K562 (cell line): ENCODE measurements at regions not wholly inside any gene's neighbourhood (a gene's known extent, or its start where the extent isn't known, plus 50 kb on each side); places are given as distances from the start of the nearest gene placed in this dataset.

ENCODE experiments used
- MAX ChIP-seq: sonication (generic); formaldehyde crosslinking; IDR thresholded peaks from 2 replicates; pipeline ENCODE4 v1.9.0; 2022; ENCODE audit warnings: mild to moderate bottlenecking, missing genetic modification reagents
- POLR2A ChIP-seq: fragments of 450-650 bp; conservative IDR thresholded peaks from 2 replicates; pipeline ENCODE4 v1.6.1; 2016
- POLR2AphosphoS2 ChIP-seq: IDR thresholded peaks from 2 replicates; pipeline ENCODE4 v1.6.1; 2012; ENCODE audit warnings: low read length, improper control_type of control experiment
- SPI1 ChIP-seq: IDR thresholded peaks from 2 replicates; pipeline ENCODE4 v1.6.1; 2011; ENCODE audit warnings: low read depth, low read length, control low read depth, borderline replicate concordance
- ZKSCAN3 ChIP-seq: fragments of 250-450 bp; sonication (Bioruptor Pico); IDR thresholded peaks from 2 replicates; pipeline ENCODE4 v1.4.0; 2020
- TF ChIP-seq, protein P1 (sequence below), 3 experiments: fragments of 200-800 bp in 1 of 3; fragments of 250-450 bp in 1 of 3; fragments of 450-650 bp in 1 of 3; sonication (Bioruptor Pico) in 1 of 3; sonication (Bioruptor generic) in 1 of 3; formaldehyde crosslinking in 1 of 3; IDR thresholded peaks; 2 replicates each; pipeline versions ENCODE4 v1.6.1 to v1.8.0; 2016 to 2022; ENCODE audit warnings: mild to moderate bottlenecking in 2 of 3, missing genetic modification characterization in 2 of 3, missing compliant biosample characterization in 1 of 3, moderate library complexity in 1 of 3
- TF ChIP-seq, protein P2 (sequence below), 3 experiments: IDR thresholded peaks in 2 of 3; conservative IDR thresholded peaks in 1 of 3; 2 replicates each; pipeline ENCODE4 v1.5.1; 2011 to 2012; ENCODE audit warnings: low read length in 3 of 3, mild to moderate bottlenecking in 3 of 3, control low read depth in 2 of 3, improper control_type of control experiment in 1 of 3, inconsistent platforms in 1 of 3, low read depth in 1 of 3, mixed read lengths in 1 of 3, moderate library complexity in 1 of 3; ENCODE audit not compliant: insufficient read depth in 2 of 3

DNA sequence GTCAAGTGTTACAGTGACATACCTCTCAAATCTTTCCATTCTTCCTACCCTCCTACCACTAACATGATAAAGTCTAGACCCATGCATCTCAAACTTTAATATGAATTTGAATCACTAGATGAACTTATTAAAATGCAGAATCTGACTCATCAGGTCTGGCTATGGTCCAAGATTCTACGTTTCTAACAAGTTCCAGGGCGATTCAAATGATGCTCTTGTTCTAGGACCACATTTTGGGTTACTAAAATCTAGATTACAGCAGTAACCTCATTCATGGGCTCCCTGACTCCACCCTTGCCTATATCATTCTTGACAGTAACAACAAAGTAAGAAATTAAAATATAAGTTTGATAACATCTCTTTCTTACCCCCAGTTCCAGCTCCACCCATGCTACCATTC, 124.8 kb upstream of the LSM8 start:
- TF ChIP-seq SPI1, result no peak
- TF ChIP-seq POLR2A, result no peak
- TF ChIP-seq ZKSCAN3 (CRISPR knock-in tag), result no peak
- no peak for TF ChIP-seq MAX (CRISPR knock-in tag)
- TF ChIP-seq POLR2AphosphoS2, result no peak
- TF ChIP-seq, protein P1, sequence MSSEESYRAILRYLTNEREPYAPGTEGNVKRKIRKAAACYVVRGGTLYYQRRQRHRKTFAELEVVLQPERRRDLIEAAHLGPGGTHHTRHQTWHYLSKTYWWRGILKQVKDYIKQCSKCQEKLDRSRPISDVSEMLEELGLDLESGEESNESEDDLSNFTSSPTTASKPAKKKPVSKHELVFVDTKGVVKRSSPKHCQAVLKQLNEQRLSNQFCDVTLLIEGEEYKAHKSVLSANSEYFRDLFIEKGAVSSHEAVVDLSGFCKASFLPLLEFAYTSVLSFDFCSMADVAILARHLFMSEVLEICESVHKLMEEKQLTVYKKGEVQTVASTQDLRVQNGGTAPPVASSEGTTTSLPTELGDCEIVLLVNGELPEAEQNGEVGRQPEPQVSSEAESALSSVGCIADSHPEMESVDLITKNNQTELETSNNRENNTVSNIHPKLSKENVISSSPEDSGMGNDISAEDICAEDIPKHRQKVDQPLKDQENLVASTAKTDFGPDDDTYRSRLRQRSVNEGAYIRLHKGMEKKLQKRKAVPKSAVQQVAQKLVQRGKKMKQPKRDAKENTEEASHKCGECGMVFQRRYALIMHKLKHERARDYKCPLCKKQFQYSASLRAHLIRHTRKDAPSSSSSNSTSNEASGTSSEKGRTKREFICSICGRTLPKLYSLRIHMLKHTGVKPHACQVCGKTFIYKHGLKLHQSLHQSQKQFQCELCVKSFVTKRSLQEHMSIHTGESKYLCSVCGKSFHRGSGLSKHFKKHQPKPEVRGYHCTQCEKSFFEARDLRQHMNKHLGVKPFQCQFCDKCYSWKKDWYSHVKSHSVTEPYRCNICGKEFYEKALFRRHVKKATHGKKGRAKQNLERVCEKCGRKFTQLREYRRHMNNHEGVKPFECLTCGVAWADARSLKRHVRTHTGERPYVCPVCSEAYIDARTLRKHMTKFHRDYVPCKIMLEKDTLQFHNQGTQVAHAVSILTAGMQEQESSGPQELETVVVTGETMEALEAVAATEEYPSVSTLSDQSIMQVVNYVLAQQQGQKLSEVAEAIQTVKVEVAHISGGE (CRISPR knock-in tag; IDR thresholded peaks at IDR 0.05), result no peak
- TF ChIP-seq, protein P2, sequence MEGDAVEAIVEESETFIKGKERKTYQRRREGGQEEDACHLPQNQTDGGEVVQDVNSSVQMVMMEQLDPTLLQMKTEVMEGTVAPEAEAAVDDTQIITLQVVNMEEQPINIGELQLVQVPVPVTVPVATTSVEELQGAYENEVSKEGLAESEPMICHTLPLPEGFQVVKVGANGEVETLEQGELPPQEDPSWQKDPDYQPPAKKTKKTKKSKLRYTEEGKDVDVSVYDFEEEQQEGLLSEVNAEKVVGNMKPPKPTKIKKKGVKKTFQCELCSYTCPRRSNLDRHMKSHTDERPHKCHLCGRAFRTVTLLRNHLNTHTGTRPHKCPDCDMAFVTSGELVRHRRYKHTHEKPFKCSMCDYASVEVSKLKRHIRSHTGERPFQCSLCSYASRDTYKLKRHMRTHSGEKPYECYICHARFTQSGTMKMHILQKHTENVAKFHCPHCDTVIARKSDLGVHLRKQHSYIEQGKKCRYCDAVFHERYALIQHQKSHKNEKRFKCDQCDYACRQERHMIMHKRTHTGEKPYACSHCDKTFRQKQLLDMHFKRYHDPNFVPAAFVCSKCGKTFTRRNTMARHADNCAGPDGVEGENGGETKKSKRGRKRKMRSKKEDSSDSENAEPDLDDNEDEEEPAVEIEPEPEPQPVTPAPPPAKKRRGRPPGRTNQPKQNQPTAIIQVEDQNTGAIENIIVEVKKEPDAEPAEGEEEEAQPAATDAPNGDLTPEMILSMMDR (IDR thresholded peaks at IDR 0.05 in 2 of 3, conservative IDR thresholded peaks at IDR 0.05 in 1 of 3; ENCODE audit: insufficient read depth in 2 of 3, low read depth in 1 of 3, low read length in 3 of 3), result no peak
